HL-60 (cell line): ENCODE measurements at regions not wholly inside any gene's neighbourhood (a gene's known extent, or its start where the extent isn't known, plus 50 kb on each side); places are given as distances from the start of the nearest gene placed in this dataset.

Experiments used
- POLR2AphosphoS5 ChIP-seq: IDR thresholded peaks from 2 replicates; pipeline ENCODE4 v1.6.1; 2012; ENCODE audit warnings: low read depth
- TF ChIP-seq, protein P1 (sequence below): IDR thresholded peaks from one replicate; pipeline ENCODE4 v1.5.1; 2011; ENCODE audit warnings: low read length, control low read depth, inconsistent platforms; ENCODE audit not compliant: insufficient read depth

DNA sequence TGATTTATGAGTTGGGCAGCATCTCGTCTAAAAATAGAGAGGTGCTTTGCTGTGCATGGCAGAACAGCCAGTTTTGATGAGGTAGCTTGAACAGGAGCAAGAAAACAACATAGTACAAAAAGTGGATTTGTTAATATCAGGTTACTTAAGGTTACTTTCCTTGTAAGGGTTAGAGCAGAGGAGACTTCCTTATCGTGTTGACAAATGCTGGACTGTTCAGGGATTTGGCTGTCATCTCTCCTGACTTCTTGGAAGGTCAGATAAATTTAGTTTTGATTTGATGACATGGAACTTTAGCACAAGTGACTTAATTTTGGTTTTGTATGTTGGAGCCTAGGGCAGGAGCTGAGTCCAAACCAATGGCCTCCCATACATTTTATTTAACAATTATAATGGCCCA lies 163.9 kb upstream of the ELAC2 start:
- TF ChIP-seq, protein P1, sequence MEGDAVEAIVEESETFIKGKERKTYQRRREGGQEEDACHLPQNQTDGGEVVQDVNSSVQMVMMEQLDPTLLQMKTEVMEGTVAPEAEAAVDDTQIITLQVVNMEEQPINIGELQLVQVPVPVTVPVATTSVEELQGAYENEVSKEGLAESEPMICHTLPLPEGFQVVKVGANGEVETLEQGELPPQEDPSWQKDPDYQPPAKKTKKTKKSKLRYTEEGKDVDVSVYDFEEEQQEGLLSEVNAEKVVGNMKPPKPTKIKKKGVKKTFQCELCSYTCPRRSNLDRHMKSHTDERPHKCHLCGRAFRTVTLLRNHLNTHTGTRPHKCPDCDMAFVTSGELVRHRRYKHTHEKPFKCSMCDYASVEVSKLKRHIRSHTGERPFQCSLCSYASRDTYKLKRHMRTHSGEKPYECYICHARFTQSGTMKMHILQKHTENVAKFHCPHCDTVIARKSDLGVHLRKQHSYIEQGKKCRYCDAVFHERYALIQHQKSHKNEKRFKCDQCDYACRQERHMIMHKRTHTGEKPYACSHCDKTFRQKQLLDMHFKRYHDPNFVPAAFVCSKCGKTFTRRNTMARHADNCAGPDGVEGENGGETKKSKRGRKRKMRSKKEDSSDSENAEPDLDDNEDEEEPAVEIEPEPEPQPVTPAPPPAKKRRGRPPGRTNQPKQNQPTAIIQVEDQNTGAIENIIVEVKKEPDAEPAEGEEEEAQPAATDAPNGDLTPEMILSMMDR = no peak
- no peak for TF ChIP-seq POLR2AphosphoS5
